ENCODE measurements at regions not wholly inside any gene's neighbourhood (a gene's known extent, or its start where the extent isn't known, plus 50 kb on each side); places are given as distances from the start of the nearest gene placed in this dataset.

DNA sequence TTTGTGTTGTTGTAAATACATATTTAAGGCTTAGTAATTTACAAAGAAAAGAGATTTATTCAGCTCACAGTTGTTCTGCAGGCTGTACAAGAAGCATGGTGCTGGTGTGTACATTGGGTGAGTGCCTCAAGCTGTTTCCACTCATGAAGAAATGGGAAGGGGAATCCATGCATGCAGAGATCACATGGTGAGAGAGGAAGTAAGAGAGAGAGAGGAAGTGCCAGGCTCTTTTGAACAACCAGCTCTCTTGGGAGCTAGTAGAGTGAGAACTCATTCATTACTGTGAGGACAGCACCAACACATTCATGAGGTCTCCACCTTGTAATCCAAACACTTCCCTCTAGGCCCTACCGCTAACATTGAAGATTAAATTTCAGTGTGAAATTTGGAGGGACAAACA lies 909.2 kb downstream of the NSUN3 start:
- H3K27ac Mint-ChIP-seq, result no peak overlapping the region
- no peaks in the 10 kb centered on the region for H3K4me1 Mint-ChIP-seq
- DNase-seq (no peak), ATAC-seq (ENCODE audit: low read depth) (no peak)
- Histone ChIP-seq H3K4me2 (replicated peaks; ENCODE audit: low read depth, low read length, poor library complexity, severe bottlenecking) (no peak overlapping the region), H3K27me3 (replicated peaks in 1 of 4; ENCODE audit: control extremely low read depth in 1 of 4, control insufficient read depth in 3 of 4, insufficient read depth in 4 of 4, low read length in 3 of 4) (no peaks in the 10 kb centered on the region), H3K36me3 (replicated peaks in 1 of 2; ENCODE audit: control extremely low read depth in 1 of 2, control insufficient read depth in 1 of 2, extremely low read depth in 1 of 2, insufficient read depth in 2 of 2, low read length in 1 of 2) (no peaks in the 10 kb centered on the region), H2AFZ (ENCODE audit: insufficient read depth, low read depth, low read length, poor library complexity, severe bottlenecking) (no peak overlapping the region), H4K20me1 (ENCODE audit: control insufficient read depth, insufficient read depth, low read length, poor library complexity, severe bottlenecking) (no peaks in the 10 kb centered on the region), H3K9me3 (ENCODE audit: control extremely low read depth in 1 of 3, control insufficient read depth in 2 of 3, insufficient read depth in 1 of 3, low read length in 2 of 3) (no peaks in the 10 kb centered on the region), H3K4me3 (ENCODE audit: control extremely low read depth in 1 of 5, extremely low read depth in 1 of 5, insufficient read depth in 1 of 5, low read depth in 2 of 5, low read length in 4 of 5) (no peak overlapping the region), H3K9ac (ENCODE audit: low read length) (no peak overlapping the region), H3K79me2 (ENCODE audit: control insufficient read depth, insufficient read depth, low read length) (no peaks in the 10 kb centered on the region), H3K4me1 (ENCODE audit: control insufficient read depth in 2 of 2, insufficient read depth in 2 of 2, low read length in 2 of 2) (no peaks in the 10 kb centered on the region), H3K27ac (ENCODE audit: low read length in 2 of 2) (no peak overlapping the region)
- no peak overlapping the region for H3K4me3 Mint-ChIP-seq
- intact Hi-C loops (cut with micrococcal nuclease), result no loop called here
- TF ChIP-seq CTCF (IDR thresholded peaks at IDR 0.05), result no peak
- TF ChIP-seq EZH2 (IDR thresholded peaks at IDR 0.05; ENCODE audit: borderline replicate concordance, insufficient read depth, low read depth, low read length, poor library complexity, severe bottlenecking), result no peak
- ChIA-PET POLR2A (no interaction called here), CTCF (no interaction called here)
- WGBS (ENCODE audit: insufficient coverage), result no CpG with 5 or more reads among the region's 1 CpG
- H3K27me3 Mint-ChIP-seq, result no peaks in the 10 kb centered on the region
- H3K9me3 Mint-ChIP-seq (ENCODE audit: insufficient read depth), result peaks cover 10% of the 10 kb centered on the region

DNA sequence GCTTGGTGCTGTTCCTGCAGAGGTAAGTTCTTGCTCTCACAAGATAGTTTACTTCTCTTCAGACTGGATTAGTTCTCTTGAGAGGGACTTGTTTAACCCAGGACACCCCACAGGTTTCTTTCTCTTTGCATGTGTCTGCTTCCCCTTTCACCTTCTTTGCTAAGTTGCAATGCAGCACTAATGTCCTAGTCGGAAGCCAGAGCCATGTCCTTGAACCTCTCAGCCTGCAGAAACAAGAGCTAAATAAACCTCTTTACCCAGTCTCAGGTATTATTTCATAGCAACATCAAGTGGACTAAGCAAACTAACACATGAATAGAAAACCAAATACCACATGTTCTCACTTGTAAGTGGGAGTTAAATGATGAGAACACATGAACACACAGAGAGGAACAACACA lies 915.2 kb downstream of the NSUN3 start:
- ChIA-PET CTCF (no interaction called here), POLR2A (no interaction called here)

More for the DNA sequence above, 915.2 kb downstream of the NSUN3 start:
- no peaks in the 10 kb centered on the region for H4K20me1 ChIP-seq (ENCODE audit: control insufficient read depth, insufficient read depth, low read length, poor library complexity, severe bottlenecking)
- Mint-ChIP-seq H3K27ac (no peak overlapping the region), H3K4me3 (no peak overlapping the region), H3K27me3 (no peaks in the 10 kb centered on the region), H3K9me3 (ENCODE audit: insufficient read depth) (peaks cover 8% of the 10 kb centered on the region), H3K4me1 (no peaks in the 10 kb centered on the region)
- intact Hi-C loops (cut with micrococcal nuclease), result no loop called here
- no peak overlapping the region for H3K9ac ChIP-seq (ENCODE audit: low read length)
- H2AFZ ChIP-seq (ENCODE audit: insufficient read depth, low read depth, low read length, poor library complexity, severe bottlenecking), result no peak overlapping the region
- no peak overlapping the region for H3K4me3 ChIP-seq (ENCODE audit: control extremely low read depth in 1 of 5, extremely low read depth in 1 of 5, insufficient read depth in 1 of 5, low read depth in 2 of 5, low read length in 4 of 5)
- H3K9me3 ChIP-seq (ENCODE audit: control extremely low read depth in 1 of 3, control insufficient read depth in 2 of 3, insufficient read depth in 1 of 3, low read length in 2 of 3), result no peaks in the 10 kb centered on the region
- no peaks in the 10 kb centered on the region for H3K4me1 ChIP-seq (ENCODE audit: control insufficient read depth in 2 of 2, insufficient read depth in 2 of 2, low read length in 2 of 2)
- DNase-seq (no peak), ATAC-seq (ENCODE audit: low read depth) (no peak)
- WGBS (ENCODE audit: insufficient coverage), result 86% methylated on average over 1 of the region's 1 CpG
- H3K27ac ChIP-seq (ENCODE audit: low read length in 2 of 2), result no peak overlapping the region
- TF ChIP-seq EZH2 (IDR thresholded peaks at IDR 0.05; ENCODE audit: borderline replicate concordance, insufficient read depth, low read depth, low read length, poor library complexity, severe bottlenecking), result no peak
- TF ChIP-seq CTCF (IDR thresholded peaks at IDR 0.05), result no peak
- H3K36me3 ChIP-seq (replicated peaks in 1 of 2; ENCODE audit: control extremely low read depth in 1 of 2, control insufficient read depth in 1 of 2, extremely low read depth in 1 of 2, insufficient read depth in 2 of 2, low read length in 1 of 2), result no peaks in the 10 kb centered on the region
- H3K4me2 ChIP-seq (replicated peaks; ENCODE audit: low read depth, low read length, poor library complexity, severe bottlenecking), result no peak overlapping the region
- no peaks in the 10 kb centered on the region for H3K79me2 ChIP-seq (ENCODE audit: control insufficient read depth, insufficient read depth, low read length)
- no peaks in the 10 kb centered on the region for H3K27me3 ChIP-seq (replicated peaks in 1 of 4; ENCODE audit: control extremely low read depth in 1 of 4, control insufficient read depth in 3 of 4, insufficient read depth in 4 of 4, low read length in 3 of 4)

All from B cell (primary cell).